ENCODE measurements at regions not wholly inside any gene's neighbourhood (a gene's known extent, or its start where the extent isn't known, plus 50 kb on each side); places are given as distances from the start of the nearest gene placed in this dataset.

DNA sequence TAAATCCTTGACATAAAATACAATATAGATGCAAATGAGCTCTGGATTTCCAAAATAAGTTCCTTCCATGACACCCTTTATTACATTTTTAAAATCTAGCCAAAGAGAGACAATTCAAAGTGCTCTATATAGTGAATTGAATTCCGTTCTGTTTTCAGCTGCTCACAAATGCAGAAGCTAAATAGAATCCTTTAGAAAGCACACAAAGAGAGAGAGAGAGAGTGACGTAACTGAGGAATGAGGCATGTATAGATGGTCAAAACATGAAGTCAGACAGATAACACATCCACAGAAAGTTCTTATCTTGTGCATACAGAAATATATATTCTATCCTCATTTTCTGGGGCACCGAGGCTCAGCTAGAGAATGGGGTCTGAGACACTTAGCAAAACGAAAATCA, 344.7 kb upstream of the NETO1 start:
- TF ChIP-seq, protein P1, sequence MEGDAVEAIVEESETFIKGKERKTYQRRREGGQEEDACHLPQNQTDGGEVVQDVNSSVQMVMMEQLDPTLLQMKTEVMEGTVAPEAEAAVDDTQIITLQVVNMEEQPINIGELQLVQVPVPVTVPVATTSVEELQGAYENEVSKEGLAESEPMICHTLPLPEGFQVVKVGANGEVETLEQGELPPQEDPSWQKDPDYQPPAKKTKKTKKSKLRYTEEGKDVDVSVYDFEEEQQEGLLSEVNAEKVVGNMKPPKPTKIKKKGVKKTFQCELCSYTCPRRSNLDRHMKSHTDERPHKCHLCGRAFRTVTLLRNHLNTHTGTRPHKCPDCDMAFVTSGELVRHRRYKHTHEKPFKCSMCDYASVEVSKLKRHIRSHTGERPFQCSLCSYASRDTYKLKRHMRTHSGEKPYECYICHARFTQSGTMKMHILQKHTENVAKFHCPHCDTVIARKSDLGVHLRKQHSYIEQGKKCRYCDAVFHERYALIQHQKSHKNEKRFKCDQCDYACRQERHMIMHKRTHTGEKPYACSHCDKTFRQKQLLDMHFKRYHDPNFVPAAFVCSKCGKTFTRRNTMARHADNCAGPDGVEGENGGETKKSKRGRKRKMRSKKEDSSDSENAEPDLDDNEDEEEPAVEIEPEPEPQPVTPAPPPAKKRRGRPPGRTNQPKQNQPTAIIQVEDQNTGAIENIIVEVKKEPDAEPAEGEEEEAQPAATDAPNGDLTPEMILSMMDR (IDR thresholded peaks at IDR 0.05; ENCODE audit: low read depth, low read length) = no peak
- no peak overlapping the region for H3K4me3 ChIP-seq (ENCODE audit: low read depth, low read length)

DNA sequence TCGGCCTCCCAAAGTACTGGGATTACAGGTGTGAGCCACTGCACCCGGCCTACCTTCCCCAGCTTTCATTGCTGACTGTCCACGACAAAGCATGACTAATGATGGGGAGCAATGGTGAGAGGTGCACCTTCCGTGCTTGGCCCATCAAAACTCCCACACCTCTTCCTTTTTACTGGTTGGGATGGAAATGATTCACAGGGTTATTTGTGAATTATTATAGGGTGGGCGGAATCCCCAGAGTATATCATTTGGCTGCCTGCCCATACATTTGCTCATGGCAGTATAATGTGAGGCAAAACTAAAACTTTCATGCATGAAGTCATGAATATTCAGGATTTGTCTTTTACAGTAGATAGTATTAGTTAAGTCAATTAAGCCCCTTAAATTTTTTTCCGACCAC, 334.2 kb upstream of the NETO1 start:
- H3K4me3 ChIP-seq (ENCODE audit: low read depth, low read length) = no peak overlapping the region
- TF ChIP-seq, protein P1 (IDR thresholded peaks at IDR 0.05; ENCODE audit: low read depth, low read length) = no peak

DNA sequence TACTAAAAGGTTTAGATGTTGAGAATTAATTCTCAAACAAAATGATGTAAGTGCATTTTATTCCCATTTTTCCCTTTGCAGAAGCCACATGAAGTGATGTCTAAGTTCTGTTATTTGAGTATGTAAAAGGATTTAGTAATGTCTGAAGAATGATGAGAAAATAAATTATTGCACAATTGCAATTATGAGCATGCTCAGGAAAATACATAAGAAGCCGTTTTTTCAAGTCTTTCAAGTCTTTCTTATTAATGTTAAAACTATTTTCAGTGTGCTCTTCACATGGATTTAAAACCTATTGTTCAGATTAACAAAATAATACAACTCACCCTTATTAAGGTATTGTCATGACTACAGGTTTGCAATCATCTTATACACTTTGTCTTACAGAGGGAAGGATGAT, 331.4 kb upstream of the NETO1 start:
- TF ChIP-seq, protein P1 (IDR thresholded peaks at IDR 0.05; ENCODE audit: low read depth, low read length) = no peak
- H3K4me3 ChIP-seq (ENCODE audit: low read depth, low read length) = no peak overlapping the region

DNA sequence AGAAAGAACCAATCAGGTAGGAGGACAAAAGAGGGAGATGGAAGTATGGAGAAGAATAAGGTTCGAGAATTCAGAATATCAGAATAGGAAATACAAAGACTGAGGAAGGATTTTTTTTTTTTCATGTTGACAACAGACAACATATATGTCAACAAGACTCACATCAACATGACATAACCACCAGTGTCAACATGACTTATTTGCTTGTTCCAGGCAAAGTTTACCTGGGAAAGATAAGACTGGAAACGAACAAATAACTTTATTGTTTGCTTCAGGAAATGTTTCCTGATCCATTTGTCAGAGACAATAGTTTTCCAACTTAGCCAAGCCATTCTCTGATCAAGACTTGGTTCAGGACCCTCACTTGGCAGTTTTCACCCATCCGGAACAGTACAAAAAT, 321.9 kb upstream of the NETO1 start:
- TF ChIP-seq, protein P1 (IDR thresholded peaks at IDR 0.05; ENCODE audit: low read depth, low read length) = no peak
- no peak overlapping the region for H3K4me3 ChIP-seq (ENCODE audit: low read depth, low read length)

DNA sequence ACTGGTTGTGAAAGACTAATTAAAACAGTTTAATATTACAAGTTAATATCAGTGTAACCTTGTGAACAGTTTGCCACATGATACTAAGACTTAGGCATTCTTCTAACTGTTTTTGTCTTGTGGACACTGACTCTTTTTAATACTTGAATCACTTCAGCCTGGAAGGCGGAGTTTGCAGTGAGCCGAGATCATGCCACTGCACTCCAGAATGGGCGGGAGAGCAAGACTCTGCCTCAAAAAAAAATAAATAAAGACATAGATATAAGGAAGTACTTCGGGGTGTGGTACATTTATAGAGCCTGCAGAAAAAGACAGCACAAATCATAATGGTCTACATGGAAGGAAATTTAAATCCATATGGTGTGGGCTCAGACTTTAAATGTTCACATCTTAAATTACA, 300.4 kb upstream of the NETO1 start:
- TF ChIP-seq, protein P1 (IDR thresholded peaks at IDR 0.05; ENCODE audit: low read depth, low read length) = no peak
- no peak overlapping the region for H3K4me3 ChIP-seq (ENCODE audit: low read depth, low read length)

DNA sequence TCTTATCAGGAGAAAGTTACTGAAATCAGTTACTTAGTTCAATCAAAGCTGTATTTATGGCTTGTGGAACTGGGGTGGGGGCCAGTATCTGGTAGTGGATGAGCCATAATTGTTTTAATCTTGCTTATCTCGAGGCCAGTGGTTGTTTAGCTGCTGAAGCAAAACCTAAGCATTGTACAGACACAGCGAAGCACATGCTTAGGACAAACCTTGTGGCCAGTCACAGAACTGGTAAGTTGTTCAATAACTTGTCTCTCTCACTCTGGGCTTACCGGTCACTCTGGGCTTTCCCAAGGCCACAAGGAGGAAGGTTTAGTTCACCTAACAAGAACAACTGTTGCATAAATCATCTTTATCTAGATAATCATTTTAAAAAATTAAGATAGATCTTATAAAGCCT, 296.6 kb upstream of the NETO1 start:
- TF ChIP-seq, protein P1 (IDR thresholded peaks at IDR 0.05; ENCODE audit: low read depth, low read length) = no peak
- H3K4me3 ChIP-seq (ENCODE audit: low read depth, low read length) = no peak overlapping the region

DNA sequence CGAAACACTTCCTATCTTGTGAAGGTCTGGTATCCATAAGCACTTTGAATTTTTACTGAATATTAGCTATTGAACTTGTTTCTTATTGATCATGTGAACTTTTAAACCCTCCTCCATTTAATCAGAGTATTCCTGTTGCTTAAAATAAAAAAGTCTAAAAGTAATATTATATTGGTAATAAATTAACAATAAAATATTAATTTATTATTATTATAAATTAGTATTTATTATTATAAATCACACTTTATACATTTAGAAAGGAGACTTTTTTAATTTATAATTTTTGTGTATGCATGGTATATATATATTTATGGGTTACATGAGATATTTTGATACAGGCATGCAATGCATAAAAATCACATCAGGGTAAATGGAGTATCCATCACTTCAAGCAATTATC, 295.4 kb upstream of the NETO1 start:
- TF ChIP-seq, protein P1 (IDR thresholded peaks at IDR 0.05; ENCODE audit: low read depth, low read length) = no peak
- H3K4me3 ChIP-seq (ENCODE audit: low read depth, low read length) = no peak overlapping the region

Data from WI38 (cell line).